Peyer's patch (tissue), 4 donors: ENCODE measurements at regions not wholly inside any gene's neighbourhood (a gene's known extent, or its start where the extent isn't known, plus 50 kb on each side); places are given as distances from the start of the nearest gene placed in this dataset.

Experiments used
- POLR2A ChIP-seq, 2 donors: fragments of 450-650 bp; IDR thresholded peaks; one replicate each; pipeline ENCODE4 v1.5.1; 2017; ENCODE audit warnings: antibody characterized with exemption in 2 of 2, mild to moderate bottlenecking in 2 of 2, moderate library complexity in 2 of 2
- TF ChIP-seq, protein P1 (sequence below), 6 experiments: fragments of 450-650 bp in 4 of 6; fragments of 200-600 bp in 2 of 6; sonication (generic) in 1 of 6; IDR thresholded peaks; one replicate each; pipeline ENCODE4 v1.5.1; 2017 to 2019; ENCODE audit warnings: antibody characterized with exemption in 6 of 6, mild to moderate bottlenecking in 3 of 6, moderate library complexity in 1 of 6

DNA sequence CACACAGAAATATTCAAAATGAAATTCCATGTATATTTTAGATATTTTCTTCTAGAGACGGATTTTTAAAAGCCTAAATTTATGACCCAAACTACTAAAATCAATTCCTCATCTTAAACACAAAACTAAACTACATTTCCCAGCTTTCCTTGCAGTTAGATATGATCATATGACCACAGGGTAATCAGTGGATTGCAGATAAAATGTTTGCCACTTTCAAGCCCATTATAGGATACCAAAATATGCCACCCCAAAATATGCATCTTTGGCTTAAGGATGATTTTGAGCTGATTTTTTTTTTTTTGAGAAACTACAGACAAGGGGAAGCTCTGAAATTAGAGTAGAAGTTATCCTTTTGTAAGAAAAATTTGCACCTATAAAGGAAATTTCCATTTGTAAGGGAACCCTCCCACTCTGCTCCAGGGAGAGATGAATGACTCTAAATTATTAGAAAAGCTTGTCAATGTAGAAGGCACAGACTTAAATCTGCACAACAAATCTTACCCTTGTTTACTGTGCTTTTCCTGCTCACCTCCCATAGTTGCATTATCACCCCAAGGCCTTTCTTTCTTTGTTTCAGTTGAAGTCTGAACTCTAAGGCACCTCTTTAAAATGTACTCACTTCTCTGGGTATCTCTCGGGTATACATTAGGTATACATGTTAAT is 503.0 kb downstream of the PDHA2 start:
- TF ChIP-seq, protein P1, sequence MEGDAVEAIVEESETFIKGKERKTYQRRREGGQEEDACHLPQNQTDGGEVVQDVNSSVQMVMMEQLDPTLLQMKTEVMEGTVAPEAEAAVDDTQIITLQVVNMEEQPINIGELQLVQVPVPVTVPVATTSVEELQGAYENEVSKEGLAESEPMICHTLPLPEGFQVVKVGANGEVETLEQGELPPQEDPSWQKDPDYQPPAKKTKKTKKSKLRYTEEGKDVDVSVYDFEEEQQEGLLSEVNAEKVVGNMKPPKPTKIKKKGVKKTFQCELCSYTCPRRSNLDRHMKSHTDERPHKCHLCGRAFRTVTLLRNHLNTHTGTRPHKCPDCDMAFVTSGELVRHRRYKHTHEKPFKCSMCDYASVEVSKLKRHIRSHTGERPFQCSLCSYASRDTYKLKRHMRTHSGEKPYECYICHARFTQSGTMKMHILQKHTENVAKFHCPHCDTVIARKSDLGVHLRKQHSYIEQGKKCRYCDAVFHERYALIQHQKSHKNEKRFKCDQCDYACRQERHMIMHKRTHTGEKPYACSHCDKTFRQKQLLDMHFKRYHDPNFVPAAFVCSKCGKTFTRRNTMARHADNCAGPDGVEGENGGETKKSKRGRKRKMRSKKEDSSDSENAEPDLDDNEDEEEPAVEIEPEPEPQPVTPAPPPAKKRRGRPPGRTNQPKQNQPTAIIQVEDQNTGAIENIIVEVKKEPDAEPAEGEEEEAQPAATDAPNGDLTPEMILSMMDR (IDR thresholded peaks at IDR 0.05): no peak
- no peak for TF ChIP-seq POLR2A (IDR thresholded peaks at IDR 0.05)
